HK-2 (cell line): ENCODE measurements at regions not wholly inside any gene's neighbourhood (a gene's known extent, or its start where the extent isn't known, plus 50 kb on each side); places are given as distances from the start of the nearest gene placed in this dataset.

Experiments
- DNase-seq: peaks from one replicate; pipeline ENCODE4 v3.0.0-alpha.2; 2018; ENCODE audit not compliant: unreplicated experiment

- DNase-seq: no peak
Observed at GRCh38 chr5:115072266-115073064, 97.2 kb downstream of the TRIM36 start.

DNA sequence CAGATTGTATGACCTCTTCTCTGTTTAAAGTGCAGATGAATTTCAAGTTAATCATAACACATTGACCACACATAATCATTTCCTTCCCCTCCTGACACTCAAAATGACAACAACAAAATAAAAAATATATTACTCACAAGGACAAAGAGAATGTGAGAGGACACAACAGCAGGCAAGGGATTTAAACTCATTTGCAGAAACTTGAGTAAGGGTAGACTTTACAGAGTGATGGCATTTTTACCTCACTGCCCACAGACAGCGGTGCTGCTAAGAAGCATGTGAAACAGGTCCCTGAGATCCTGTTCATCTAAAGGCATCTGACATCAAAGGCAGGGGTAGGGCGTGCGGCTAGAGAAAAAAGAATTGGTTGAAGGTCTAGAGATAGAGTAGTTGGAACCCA is 99.0 kb downstream of the TRIM36 start:
- DNase-seq: no peak

GRCh38 chr5:115069087-115069968 is 100.4 kb downstream of the TRIM36 start:
- no peak for DNase-seq

- peak; percentile 13 for DNase-seq
Observed at GRCh38 chr5:115068239-115069086, 101.2 kb downstream of the TRIM36 start.

- DNase-seq: no peak
Observed at GRCh38 chr5:115064380-115064779, 105.3 kb downstream of the TRIM36 start.

- DNase-seq: no peak
Observed at GRCh38 chr5:115054387-115054951, 115.2 kb downstream of the TRIM36 start.

GRCh38 chr5:115052948-115053347 is 116.8 kb downstream of the TRIM36 start:
- no peak for DNase-seq

- no peak for DNase-seq
Observed at GRCh38 chr5:115050866-115051265, 118.8 kb downstream of the TRIM36 start.

- DNase-seq: no peak
Observed at GRCh38 chr5:115033861-115034260, 135.8 kb downstream of the TRIM36 start.

DNA sequence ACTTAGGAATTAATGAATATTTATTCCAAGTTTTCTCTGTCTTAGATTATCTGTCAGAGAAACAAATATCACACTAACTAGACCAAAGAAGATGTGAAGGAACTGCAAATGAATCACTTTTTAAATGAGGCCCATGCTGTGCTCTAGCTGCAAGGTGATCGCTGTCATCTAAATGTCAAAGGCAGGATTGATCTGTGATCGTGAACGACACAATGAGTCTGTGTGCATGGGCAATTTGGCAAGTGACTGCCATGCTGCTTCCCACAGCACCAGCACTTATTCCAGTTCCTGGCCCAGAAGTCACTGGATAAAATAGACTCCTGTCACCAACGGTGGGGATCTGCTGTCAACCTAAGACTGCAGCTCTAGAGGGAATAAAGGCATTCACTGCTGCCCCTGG is 141.2 kb downstream of the TRIM36 start:
- no peak for DNase-seq

DNA sequence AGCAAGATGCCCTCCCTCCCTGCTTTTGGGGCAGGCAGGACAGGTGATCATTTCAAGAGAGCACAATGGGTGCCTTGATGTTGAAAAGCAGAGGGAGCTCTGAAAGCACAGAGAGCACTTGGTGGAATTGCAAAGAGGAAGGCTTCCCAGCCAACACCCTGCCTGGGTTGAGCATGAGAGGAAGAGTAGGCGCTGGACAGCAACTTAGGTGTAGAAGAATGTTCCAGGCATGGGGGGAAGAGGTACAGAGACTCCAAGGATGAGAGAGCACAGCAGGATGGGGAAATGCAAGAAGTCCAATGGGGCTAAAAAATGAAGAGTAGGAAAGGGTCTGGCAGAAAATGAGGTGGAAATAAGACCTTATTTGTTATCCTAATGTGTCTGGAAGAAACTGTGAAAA is 144.8 kb downstream of the TRIM36 start:
- DNase-seq: no peak

- DNase-seq: no peak
Observed at GRCh38 chr5:115022303-115022702, 147.4 kb downstream of the TRIM36 start.

- DNase-seq: no peak
Observed at GRCh38 chr5:115016646-115017045, 153.1 kb downstream of the TRIM36 start.

- no peak for DNase-seq
Observed at GRCh38 chr5:114999176-114999575, 170.5 kb downstream of the TRIM36 start.

- no peak for DNase-seq
Observed at GRCh38 chr5:114989512-114989911, 180.2 kb downstream of the TRIM36 start.

DNA sequence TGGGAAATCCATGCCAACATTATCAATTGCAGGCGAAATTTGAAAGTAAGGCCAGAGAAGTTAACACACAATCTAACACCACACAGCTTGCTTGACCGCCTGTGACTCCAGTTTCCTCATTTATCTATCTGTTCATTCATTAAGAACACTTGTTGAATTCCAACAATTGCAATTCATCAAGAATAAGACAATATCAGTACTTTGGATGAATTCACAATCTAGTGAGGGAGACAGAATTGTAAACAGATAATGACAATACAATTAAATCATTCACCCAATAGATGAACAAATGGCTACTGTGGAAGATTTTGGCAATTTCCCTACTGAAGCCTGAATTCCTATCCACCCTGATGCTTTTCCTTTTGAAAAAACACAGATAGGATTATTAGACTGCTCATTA is 181.6 kb downstream of the TRIM36 start:
- no peak for DNase-seq

DNA sequence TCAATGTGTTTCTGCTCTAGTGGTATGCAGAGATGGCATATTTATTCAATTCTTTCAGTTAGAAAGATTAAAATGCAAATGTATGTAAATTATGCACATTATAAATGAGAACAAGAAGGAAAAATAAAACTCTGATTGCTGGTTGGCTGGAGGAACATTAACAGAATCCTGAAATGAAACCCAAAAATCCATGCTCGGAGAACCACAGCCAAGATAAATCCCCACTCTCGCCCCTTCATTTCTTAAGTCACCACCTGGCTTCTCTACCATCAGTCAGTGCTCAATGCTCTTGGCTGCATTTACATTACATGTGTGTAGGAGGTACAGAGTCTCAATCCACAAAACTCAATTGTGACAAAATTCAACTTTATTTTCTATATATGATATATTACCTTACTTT is 184.9 kb downstream of the TRIM36 start:
- no peak for DNase-seq

- DNase-seq: no peak
Observed at GRCh38 chr5:114981111-114981510, 188.6 kb downstream of the TRIM36 start.

DNA sequence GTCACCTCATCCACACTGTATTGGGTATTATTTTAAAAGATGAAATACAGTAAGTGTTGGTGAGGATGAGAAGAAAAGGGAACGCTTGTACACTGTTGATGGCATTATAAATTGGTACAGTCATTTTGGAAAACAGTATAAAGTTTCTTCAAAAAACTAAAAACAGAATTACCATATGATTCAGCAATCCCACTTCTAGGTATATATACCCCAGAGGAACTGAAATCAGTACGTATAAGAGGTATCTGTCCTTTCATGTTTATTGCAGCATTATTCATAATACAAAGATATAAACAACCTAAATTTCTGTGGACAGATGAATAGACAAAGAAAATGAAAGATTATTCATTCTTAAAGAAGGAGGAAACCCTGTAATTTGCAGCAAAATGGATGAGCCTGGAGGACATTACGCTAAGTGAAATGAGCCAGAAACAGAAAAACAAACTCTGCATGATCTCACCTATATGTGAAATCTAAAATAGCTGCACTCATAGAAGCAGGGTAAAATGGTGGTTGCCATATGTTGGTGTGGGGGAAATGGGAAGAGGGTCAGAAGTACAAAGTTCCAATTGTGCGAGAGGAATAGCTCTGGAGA is 191.6 kb downstream of the TRIM36 start:
- no peak for DNase-seq

DNA sequence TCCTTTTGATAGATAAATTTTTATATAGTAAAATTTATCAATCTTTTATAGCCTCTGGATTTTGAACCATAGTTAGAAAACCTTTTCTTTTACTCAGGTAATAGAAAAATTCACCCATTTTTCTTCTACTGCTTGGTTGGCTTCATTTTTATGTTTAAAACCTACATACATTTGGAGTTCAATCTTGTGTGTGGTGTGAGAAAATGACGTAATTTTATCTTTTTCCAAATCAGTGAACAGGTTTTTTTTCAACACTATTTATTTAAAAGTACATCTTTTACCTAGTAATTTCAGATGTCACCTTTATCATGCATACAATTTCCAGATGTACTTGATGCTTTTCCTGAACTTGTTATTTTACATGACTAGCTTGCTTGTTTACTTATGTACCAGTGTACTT is 200.2 kb downstream of the TRIM36 start:
- no peak for DNase-seq

- DNase-seq: no peak
Observed at GRCh38 chr5:114957384-114957783, 212.3 kb downstream of the TRIM36 start.
